ENCODE measurements at regions not wholly inside any gene's neighbourhood (a gene's known extent, or its start where the extent isn't known, plus 50 kb on each side); places are given as distances from the start of the nearest gene placed in this dataset.

DNA sequence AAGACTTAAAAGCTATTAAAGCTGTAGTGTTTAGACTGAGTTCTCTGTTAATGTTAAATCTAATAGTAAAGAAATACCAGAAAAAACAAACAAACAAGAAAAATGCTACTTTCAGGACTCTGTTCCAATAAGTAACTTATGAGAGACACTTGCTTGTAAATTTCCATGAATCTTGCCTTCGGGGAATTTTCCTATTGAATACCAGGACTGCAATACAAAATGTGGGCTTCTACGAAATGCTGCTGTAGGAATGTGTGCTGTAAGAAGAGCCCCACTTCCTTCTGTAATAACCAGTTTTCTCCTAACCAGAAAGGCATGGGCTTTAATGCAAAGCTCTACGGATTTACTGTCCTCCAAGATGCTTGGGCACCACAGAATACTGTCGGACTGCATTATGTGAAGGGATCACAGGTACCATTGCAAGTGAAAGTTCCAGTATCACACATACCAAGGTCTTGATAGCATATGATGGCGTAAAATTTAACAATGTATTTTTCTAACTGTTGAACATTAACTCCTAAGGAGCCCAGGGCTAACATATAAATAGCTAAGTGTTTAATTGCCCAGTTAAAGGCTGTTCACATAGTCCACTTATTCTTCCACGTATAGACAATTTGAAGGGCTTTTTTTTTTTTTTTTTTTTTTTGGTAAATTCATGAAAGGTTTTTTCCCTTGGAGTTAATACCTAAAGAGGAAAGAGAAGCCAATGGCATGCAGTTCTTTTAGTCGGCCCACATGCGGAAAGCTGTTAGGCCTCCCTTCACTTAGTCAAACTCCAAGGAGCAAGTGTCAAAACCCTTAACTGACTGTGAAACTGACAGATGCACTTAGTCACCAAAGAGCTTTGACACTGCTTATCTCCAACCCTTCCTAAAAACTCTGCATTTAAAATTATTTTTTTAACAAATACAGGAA is 564.0 kb upstream of the POU3F3 start:
- Histone ChIP-seq H3K4me1 (ENCODE audit: control insufficient read depth, insufficient read depth, low read length) (peaks cover 14% of the 10 kb centered on the region), H3K27me3 (ENCODE audit: control insufficient read depth, insufficient read depth, low read length) (no peaks in the 10 kb centered on the region), H3K9me3 (ENCODE audit: control insufficient read depth, insufficient read depth, low read length) (no peaks in the 10 kb centered on the region), H3K36me3 (ENCODE audit: control insufficient read depth, insufficient read depth, low read length) (no peaks in the 10 kb centered on the region), H3K9ac (ENCODE audit: low read depth, low read length) (no peak overlapping the region), H3K27ac (ENCODE audit: low read depth, low read length) (no peak overlapping the region), H3K4me3 (ENCODE audit: low read depth, low read length) (no peak overlapping the region)

GRCh38 chr2:104290566-104290891 is 563.4 kb upstream of the POU3F3 start:
- H3K9me3 ChIP-seq (ENCODE audit: control insufficient read depth, insufficient read depth, low read length) = no peaks in the 10 kb centered on the region
- no peaks in the 10 kb centered on the region for H3K36me3 ChIP-seq (ENCODE audit: control insufficient read depth, insufficient read depth, low read length)
- H3K9ac ChIP-seq (ENCODE audit: low read depth, low read length) = no peak overlapping the region
- no peaks in the 10 kb centered on the region for H3K27me3 ChIP-seq (ENCODE audit: control insufficient read depth, insufficient read depth, low read length)
- no peak overlapping the region for H3K4me3 ChIP-seq (ENCODE audit: low read depth, low read length)
- H3K4me1 ChIP-seq (ENCODE audit: control insufficient read depth, insufficient read depth, low read length) = peaks cover 14% of the 10 kb centered on the region
- no peak overlapping the region for H3K27ac ChIP-seq (ENCODE audit: low read depth, low read length)

DNA sequence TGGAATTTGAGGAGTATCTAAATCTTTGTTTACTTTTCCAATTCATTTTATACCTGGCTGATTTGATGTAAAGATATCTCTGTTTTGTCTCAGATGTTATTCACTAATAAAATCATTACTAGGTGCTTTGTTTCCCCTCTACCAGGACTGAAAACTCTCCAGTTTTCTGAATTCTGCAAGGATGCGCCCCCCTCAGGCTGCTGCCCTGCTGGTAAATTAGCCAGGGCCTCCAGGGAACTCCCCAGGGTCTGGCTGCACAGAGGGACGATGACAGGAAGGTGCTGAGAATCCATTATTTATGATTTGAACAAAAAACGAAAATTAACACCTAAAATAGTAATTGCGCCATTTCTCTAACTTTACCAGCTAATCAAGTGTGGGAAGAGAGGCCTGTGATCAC is 541.2 kb upstream of the POU3F3 start:
- H3K4me3 ChIP-seq (ENCODE audit: low read depth, low read length) = no peak overlapping the region
- no peaks in the 10 kb centered on the region for H3K4me1 ChIP-seq (ENCODE audit: control insufficient read depth, insufficient read depth, low read length)
- no peaks in the 10 kb centered on the region for H3K36me3 ChIP-seq (ENCODE audit: control insufficient read depth, insufficient read depth, low read length)
- H3K9ac ChIP-seq (ENCODE audit: low read depth, low read length) = no peak overlapping the region
- no peaks in the 10 kb centered on the region for H3K9me3 ChIP-seq (ENCODE audit: control insufficient read depth, insufficient read depth, low read length)
- no peaks in the 10 kb centered on the region for H3K27me3 ChIP-seq (ENCODE audit: control insufficient read depth, insufficient read depth, low read length)
- no peak overlapping the region for H3K27ac ChIP-seq (ENCODE audit: low read depth, low read length)

DNA sequence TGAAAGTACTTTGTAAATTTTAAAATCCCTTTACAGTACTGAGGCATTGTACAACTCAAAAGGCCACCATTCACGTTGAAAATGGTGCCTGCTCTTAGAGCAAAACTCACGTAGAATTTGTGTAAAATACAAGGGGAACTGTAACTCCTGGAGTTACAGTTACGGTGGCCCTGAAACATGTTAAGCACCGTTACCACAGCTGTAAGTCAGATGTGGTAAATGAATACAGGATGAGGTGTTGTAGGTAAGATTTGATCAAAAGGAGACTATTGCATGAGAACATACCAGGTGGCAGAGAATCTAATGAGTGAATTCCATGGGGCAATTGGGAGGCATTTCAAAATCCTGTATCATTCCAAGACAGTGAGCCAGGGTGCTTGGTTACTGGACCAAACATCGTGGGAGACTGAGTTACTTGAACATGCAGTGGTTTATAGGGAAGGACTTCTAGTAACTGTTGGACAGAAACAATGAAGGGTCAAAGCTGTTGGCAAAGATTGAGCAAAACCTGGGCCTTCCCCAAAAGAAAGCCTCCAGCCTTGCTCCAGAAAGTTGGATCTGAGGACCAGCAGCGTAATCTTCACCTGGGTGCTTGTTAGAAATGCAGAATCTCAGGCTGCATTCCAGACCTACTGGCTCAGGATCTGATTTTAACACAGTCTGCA is 535.8 kb upstream of the POU3F3 start:
- H3K4me1 ChIP-seq (ENCODE audit: control insufficient read depth, insufficient read depth, low read length) = peaks cover 9% of the 10 kb centered on the region; the same call in 1 of the 2 replicates
- H3K9me3 ChIP-seq (ENCODE audit: control insufficient read depth, insufficient read depth, low read length) = no peaks in the 10 kb centered on the region
- no peak overlapping the region for H3K9ac ChIP-seq (ENCODE audit: low read depth, low read length)
- H3K4me3 ChIP-seq (ENCODE audit: low read depth, low read length) = no peak overlapping the region
- H3K27ac ChIP-seq (ENCODE audit: low read depth, low read length) = no peak overlapping the region
- no peaks in the 10 kb centered on the region for H3K27me3 ChIP-seq (ENCODE audit: control insufficient read depth, insufficient read depth, low read length)
- no peaks in the 10 kb centered on the region for H3K36me3 ChIP-seq (ENCODE audit: control insufficient read depth, insufficient read depth, low read length)

GRCh38 chr2:104321116-104321795 is 532.7 kb upstream of the POU3F3 start:
- Histone ChIP-seq H3K27me3 (ENCODE audit: control insufficient read depth, insufficient read depth, low read length) (no peaks in the 10 kb centered on the region), H3K27ac (ENCODE audit: low read depth, low read length) (no peak overlapping the region), H3K4me1 (ENCODE audit: control insufficient read depth, insufficient read depth, low read length) (peaks cover 9% of the 10 kb centered on the region; the same call in 1 of the 2 replicates), H3K9me3 (ENCODE audit: control insufficient read depth, insufficient read depth, low read length) (no peaks in the 10 kb centered on the region), H3K4me3 (ENCODE audit: low read depth, low read length) (no peak overlapping the region), H3K36me3 (ENCODE audit: control insufficient read depth, insufficient read depth, low read length) (no peaks in the 10 kb centered on the region), H3K9ac (ENCODE audit: low read depth, low read length) (no peak overlapping the region)

GRCh38 chr2:104321796-104322349 is 532.0 kb upstream of the POU3F3 start:
- Histone ChIP-seq H3K27ac (ENCODE audit: low read depth, low read length) (no peak overlapping the region), H3K27me3 (ENCODE audit: control insufficient read depth, insufficient read depth, low read length) (no peaks in the 10 kb centered on the region), H3K4me1 (ENCODE audit: control insufficient read depth, insufficient read depth, low read length) (peaks cover 9% of the 10 kb centered on the region; the same call in 1 of the 2 replicates)

DNA sequence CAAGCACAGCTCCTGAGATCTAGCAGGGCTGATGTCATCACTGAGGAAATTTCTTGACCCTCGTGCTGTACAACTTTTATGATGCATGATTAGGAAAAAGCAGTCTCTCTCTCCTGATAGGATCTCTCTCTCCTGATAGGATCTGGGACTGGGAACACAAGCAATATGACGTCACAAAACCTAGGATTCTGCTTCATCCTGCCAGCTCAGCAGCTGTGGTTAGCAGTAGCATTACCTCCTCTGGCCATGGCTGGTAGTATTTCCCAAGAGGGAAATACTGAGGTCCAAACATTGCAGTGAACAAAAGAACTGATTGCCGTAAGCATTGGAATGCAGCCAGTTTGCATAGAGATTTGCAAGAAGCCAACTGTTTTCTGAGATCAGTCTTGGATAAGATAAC is 521.2 kb upstream of the POU3F3 start:
- Histone ChIP-seq H3K36me3 (ENCODE audit: control insufficient read depth, insufficient read depth, low read length) (no peaks in the 10 kb centered on the region), H3K27ac (ENCODE audit: low read depth, low read length) (no peak overlapping the region)

More at GRCh38 chr2:104321796-104322349, 532.0 kb upstream of the POU3F3 start:
- H3K36me3 ChIP-seq (ENCODE audit: control insufficient read depth, insufficient read depth, low read length) = no peaks in the 10 kb centered on the region
- no peak overlapping the region for H3K9ac ChIP-seq (ENCODE audit: low read depth, low read length)
- H3K4me3 ChIP-seq (ENCODE audit: low read depth, low read length) = no peak overlapping the region
- H3K9me3 ChIP-seq (ENCODE audit: control insufficient read depth, insufficient read depth, low read length) = no peaks in the 10 kb centered on the region

DNA sequence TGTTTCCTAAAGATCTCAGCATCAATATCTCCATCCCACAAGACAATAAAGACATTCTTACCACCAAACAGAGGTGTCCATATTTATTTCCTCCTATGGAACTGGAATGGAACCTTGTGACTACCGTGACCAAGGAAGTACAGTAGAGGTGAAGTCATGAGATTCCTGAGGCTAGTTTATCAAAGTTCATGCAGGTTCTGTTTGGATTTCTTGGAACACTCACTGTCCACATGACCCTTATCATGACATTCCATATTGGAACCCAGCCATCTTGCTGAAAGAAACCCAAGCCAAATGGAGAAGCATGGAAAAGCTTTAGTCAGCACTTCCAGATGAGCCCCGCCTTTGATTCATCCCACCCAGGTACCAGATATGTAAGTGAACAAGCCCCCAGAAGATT is 516.0 kb upstream of the POU3F3 start:
- Histone ChIP-seq H3K36me3 (ENCODE audit: control insufficient read depth, insufficient read depth, low read length) (no peaks in the 10 kb centered on the region), H3K27me3 (ENCODE audit: control insufficient read depth, insufficient read depth, low read length) (no peaks in the 10 kb centered on the region), H3K4me1 (ENCODE audit: control insufficient read depth, insufficient read depth, low read length) (peaks cover 4% of the 10 kb centered on the region), H3K9me3 (ENCODE audit: control insufficient read depth, insufficient read depth, low read length) (no peaks in the 10 kb centered on the region), H3K27ac (ENCODE audit: low read depth, low read length) (no peak overlapping the region), H3K4me3 (ENCODE audit: low read depth, low read length) (no peak overlapping the region), H3K9ac (ENCODE audit: low read depth, low read length) (no peak overlapping the region)

More for the DNA sequence above, 521.2 kb upstream of the POU3F3 start:
- H3K4me3 ChIP-seq (ENCODE audit: low read depth, low read length) = no peak overlapping the region
- H3K27me3 ChIP-seq (ENCODE audit: control insufficient read depth, insufficient read depth, low read length) = no peaks in the 10 kb centered on the region
- peaks cover 11% of the 10 kb centered on the region for H3K4me1 ChIP-seq (ENCODE audit: control insufficient read depth, insufficient read depth, low read length)
- no peak overlapping the region for H3K9ac ChIP-seq (ENCODE audit: low read depth, low read length)
- H3K9me3 ChIP-seq (ENCODE audit: control insufficient read depth, insufficient read depth, low read length) = no peaks in the 10 kb centered on the region

DNA sequence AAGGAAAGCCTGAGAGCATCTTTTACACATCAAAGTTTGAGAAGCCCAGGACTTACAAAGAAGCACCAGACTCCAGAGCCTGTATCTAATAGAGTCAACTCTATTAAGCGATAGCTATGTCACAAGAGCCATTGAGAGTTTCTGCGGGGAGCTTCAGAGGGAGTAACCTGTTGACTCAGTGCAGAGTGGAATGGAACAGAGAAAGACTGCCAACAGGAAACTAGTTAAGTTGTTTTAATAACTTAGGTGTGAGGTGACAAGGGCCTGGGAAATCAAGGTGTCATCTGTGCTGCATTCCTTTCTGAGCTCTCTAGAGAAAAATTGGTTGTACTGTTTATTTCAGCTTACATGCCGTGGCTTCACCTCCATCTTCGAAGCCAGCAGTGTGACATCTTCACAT is 513.8 kb upstream of the POU3F3 start:
- Histone ChIP-seq H3K9ac (ENCODE audit: low read depth, low read length) (no peak overlapping the region), H3K4me3 (ENCODE audit: low read depth, low read length) (no peak overlapping the region), H3K36me3 (ENCODE audit: control insufficient read depth, insufficient read depth, low read length) (no peaks in the 10 kb centered on the region), H3K27ac (ENCODE audit: low read depth, low read length) (no peak overlapping the region), H3K4me1 (ENCODE audit: control insufficient read depth, insufficient read depth, low read length) (peaks cover 9% of the 10 kb centered on the region), H3K27me3 (ENCODE audit: control insufficient read depth, insufficient read depth, low read length) (no peaks in the 10 kb centered on the region), H3K9me3 (ENCODE audit: control insufficient read depth, insufficient read depth, low read length) (no peaks in the 10 kb centered on the region)

DNA sequence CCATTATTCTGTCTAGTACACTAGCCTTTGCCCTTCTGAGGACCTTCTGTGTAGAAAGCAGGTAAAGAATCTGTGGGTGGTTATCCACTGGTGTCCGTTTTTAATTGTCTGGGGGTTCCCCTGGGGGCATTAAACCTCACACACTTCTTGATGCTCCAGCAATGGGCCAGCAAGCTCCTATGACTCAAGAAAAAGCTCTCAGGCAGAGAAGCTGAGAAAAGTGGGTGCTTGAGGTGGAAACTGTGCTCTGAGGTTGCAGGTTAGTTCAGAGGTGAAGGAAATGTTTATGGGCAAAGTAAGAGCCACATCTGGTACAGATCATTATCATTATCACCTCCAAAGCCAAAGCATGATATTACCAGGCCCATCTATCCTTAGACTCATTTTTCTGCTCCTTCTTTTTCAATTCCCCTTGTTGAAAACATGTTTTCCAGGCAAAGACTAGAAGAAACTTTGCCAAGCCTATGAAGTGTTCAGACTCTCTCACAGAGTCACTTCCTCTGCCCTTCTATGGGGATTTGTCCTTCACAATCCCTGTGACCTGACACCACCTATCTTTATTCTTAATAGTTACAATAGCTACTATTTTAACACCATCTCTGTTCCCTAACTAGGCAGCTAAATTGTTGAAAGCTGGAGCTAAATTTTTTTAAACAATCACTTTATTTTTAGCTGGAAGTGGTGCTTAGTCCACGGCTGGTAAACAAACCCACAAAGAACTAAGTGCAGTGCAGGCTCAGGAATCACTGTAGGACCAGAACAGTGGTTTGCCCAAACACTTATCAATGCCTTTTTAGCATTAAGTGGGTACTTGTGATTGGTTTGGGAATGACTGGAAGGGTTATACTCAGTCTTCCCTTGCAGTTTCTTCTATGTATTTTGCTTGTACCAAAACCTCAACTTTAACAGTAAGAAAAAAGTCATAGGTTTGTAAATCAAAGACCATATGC is 512.8 kb upstream of the POU3F3 start:
- Histone ChIP-seq H3K27ac (ENCODE audit: low read depth, low read length) (no peak overlapping the region), H3K4me3 (ENCODE audit: low read depth, low read length) (no peak overlapping the region), H3K9ac (ENCODE audit: low read depth, low read length) (no peak overlapping the region), H3K4me1 (ENCODE audit: control insufficient read depth, insufficient read depth, low read length) (peaks cover 13% of the 10 kb centered on the region), H3K36me3 (ENCODE audit: control insufficient read depth, insufficient read depth, low read length) (no peaks in the 10 kb centered on the region), H3K9me3 (ENCODE audit: control insufficient read depth, insufficient read depth, low read length) (no peaks in the 10 kb centered on the region), H3K27me3 (ENCODE audit: control insufficient read depth, insufficient read depth, low read length) (no peaks in the 10 kb centered on the region)
